ENCODE measurements at regions not wholly inside any gene's neighbourhood (a gene's known extent, or its start where the extent isn't known, plus 50 kb on each side); places are given as distances from the start of the nearest gene placed in this dataset.
"Not testable (repeated sequence)": the region's sequence is repeated elsewhere in the genome, so short reads cannot be mapped to it uniquely, and the experiment has no call there.

- no peak overlapping the region for H3K4me3 ChIP-seq (ENCODE audit: low read depth, low read length)
- DNase-seq (ENCODE audit: low read depth, low spot score): no peak
- CTCF ChIA-PET: interaction anchor here (0.6 kb wide), 1 partner anchor 171 kb away, joined by 3 read pairs; no protein-coding TSS in a partner anchor
- TF ChIP-seq CTCF (IDR thresholded peaks at IDR 0.05; ENCODE audit: insufficient read depth, low read length, missing control alignments): no peak
- POLR2A ChIA-PET: no interaction called here
Observed at GRCh38 chr6:21759721-21760120, 166.2 kb downstream of the SOX4 start.

- DNase-seq (ENCODE audit: low read depth, low spot score); H3K4me3 ChIP-seq (ENCODE audit: low read depth, low read length); CTCF ChIA-PET; POLR2A ChIA-PET: not testable (repeated sequence)
Observed at GRCh38 chr6:21761053-21761730, 167.6 kb downstream of the SOX4 start.

DNA sequence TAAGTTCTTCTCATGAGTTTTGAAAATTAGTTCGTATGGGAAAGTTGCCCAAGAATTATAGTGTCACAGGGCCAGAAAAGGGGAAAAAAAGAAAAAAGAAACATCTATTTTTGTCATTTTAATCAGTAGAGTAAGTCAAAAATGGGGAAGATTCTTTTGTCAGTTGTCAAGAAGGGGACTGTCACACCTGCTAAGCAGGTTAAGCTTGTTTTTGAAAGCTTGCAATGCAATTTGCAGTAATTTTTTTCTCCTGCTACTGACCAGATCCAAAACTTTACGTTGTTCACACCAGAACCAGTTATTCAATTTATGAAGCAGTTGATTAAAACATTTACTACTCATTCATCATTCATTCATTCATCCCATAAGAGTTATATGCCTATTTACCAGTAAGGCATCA lies 171.4 kb downstream of the SOX4 start:
- TF ChIP-seq CTCF (IDR thresholded peaks at IDR 0.05; ENCODE audit: insufficient read depth, low read length, missing control alignments): no peak
- CTCF ChIA-PET: no interaction called here
- no peak for DNase-seq (ENCODE audit: low read depth, low spot score)
- POLR2A ChIA-PET: no interaction called here
- H3K4me3 ChIP-seq (ENCODE audit: low read depth, low read length): no peak overlapping the region

- DNase-seq (ENCODE audit: low read depth, low spot score): peak; percentile 54
- ChIA-PET CTCF (interaction anchor here (0.7 to 1.0 kb wide), 2 partner anchors 14 to 89 kb away, joined by 3 read pairs; no protein-coding TSS in a partner anchor), POLR2A (no interaction called here)
- H3K4me3 ChIP-seq (ENCODE audit: low read depth, low read length): no peak overlapping the region
- no peak for TF ChIP-seq CTCF (IDR thresholded peaks at IDR 0.05; ENCODE audit: insufficient read depth, low read length, missing control alignments)
Observed at GRCh38 chr6:21767891-21768648, 174.5 kb downstream of the SOX4 start.

GRCh38 chr6:21769405-21769861 lies 175.9 kb downstream of the SOX4 start:
- TF ChIP-seq CTCF (IDR thresholded peaks at IDR 0.05; ENCODE audit: insufficient read depth, low read length, missing control alignments): no peak
- POLR2A ChIA-PET: interaction anchor here (0.8 to 1.1 kb wide), 3 partner anchors 174 to 181 kb away, joined by 3 to 5 read pairs (median 3); no protein-coding TSS in a partner anchor
- peak; percentile 91 for DNase-seq (ENCODE audit: low read depth, low spot score)
- no peak overlapping the region for H3K4me3 ChIP-seq (ENCODE audit: low read depth, low read length)
- CTCF ChIA-PET: interaction anchor here (1.2 to 1.4 kb wide), 2 partner anchors 22 to 180 kb away, joined by 3 to 5 read pairs; no protein-coding TSS in a partner anchor

DNA sequence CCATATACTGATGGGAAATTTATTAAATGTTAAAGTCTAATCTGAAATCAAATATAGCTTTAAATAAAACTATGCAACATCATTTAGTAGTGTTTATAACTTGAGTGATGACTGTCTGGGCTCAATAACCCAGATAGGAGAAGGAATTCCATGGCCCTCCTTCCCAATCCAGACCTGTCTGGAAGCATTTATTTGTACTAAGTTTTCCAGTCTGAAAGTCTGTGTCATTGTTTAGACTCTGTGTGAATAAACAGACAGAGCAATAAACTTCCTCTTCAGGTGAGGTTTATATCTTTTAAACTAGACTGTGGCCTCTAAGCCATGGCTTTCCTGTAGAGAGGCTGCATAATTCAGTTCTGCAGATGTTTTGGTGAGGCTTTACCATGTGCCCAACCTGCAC lies 176.4 kb downstream of the SOX4 start:
- H3K4me3 ChIP-seq (ENCODE audit: low read depth, low read length): no peak overlapping the region
- CTCF ChIA-PET: interaction anchor here (1.2 to 1.4 kb wide), 2 partner anchors 22 to 181 kb away, joined by 3 to 5 read pairs; no protein-coding TSS in a partner anchor
- DNase-seq (ENCODE audit: low read depth, low spot score): no peak

More for the DNA sequence above, 176.4 kb downstream of the SOX4 start:
- POLR2A ChIA-PET: interaction anchor here (1.0 to 1.1 kb wide), 2 partner anchors 175 to 181 kb away, joined by 3 read pairs; no protein-coding TSS in a partner anchor
- no peak for TF ChIP-seq CTCF (IDR thresholded peaks at IDR 0.05; ENCODE audit: insufficient read depth, low read length, missing control alignments)

Measured in AG04449 (cell line).